ENCODE measurements at regions not wholly inside any gene's neighbourhood (a gene's known extent, or its start where the extent isn't known, plus 50 kb on each side); places are given as distances from the start of the nearest gene placed in this dataset.
A peak's percentile ranks its signal among the peaks of the same experiment; 100 is the strongest.

GRCh38 chr11:128240546-128240945 is 346.8 kb downstream of the ETS1 start:
- Mint-ChIP-seq H3K9me3 (no peaks in the 10 kb centered on the region), H3K4me1 (ENCODE audit: low read depth in 2 of 2) (peaks cover 24% of the 10 kb centered on the region in 2 donors), H3K36me3 (no peaks in the 10 kb centered on the region), H3K4me3 (no peak overlapping the region), H3K27ac (no peak overlapping the region), H3K27me3 (no peaks in the 10 kb centered on the region)
- DNase-seq (ENCODE audit: low spot score) = no peak
- ATAC-seq = no peak

GRCh38 chr11:128239306-128239705 is 348.1 kb downstream of the ETS1 start:
- H3K9me3 Mint-ChIP-seq = no peaks in the 10 kb centered on the region
- H3K27me3 Mint-ChIP-seq = no peaks in the 10 kb centered on the region
- ATAC-seq (peak; percentile 24 to 50), DNase-seq (ENCODE audit: low spot score) (no peak)
- no peaks in the 10 kb centered on the region for H3K36me3 Mint-ChIP-seq
- H3K4me3 Mint-ChIP-seq = peak overlapping the region; percentile 49
- H3K27ac Mint-ChIP-seq = peak overlapping the region; percentile 78 to 88
- H3K4me1 Mint-ChIP-seq (ENCODE audit: low read depth in 2 of 2) = peaks cover 24% of the 10 kb centered on the region in 2 donors

GRCh38 chr11:128238521-128239265 is 348.7 kb downstream of the ETS1 start:
- ATAC-seq = peak; percentile 93 to 95
- Mint-ChIP-seq H3K4me1 (ENCODE audit: low read depth in 2 of 2) (peaks cover 24% of the 10 kb centered on the region in 2 donors), H3K4me3 (peak overlapping the region; percentile 49), H3K9me3 (no peaks in the 10 kb centered on the region), H3K27me3 (no peaks in the 10 kb centered on the region), H3K27ac (peak overlapping the region; percentile 78 to 88), H3K36me3 (no peaks in the 10 kb centered on the region)
- DNase-seq (ENCODE audit: low spot score) = no peak

DNA sequence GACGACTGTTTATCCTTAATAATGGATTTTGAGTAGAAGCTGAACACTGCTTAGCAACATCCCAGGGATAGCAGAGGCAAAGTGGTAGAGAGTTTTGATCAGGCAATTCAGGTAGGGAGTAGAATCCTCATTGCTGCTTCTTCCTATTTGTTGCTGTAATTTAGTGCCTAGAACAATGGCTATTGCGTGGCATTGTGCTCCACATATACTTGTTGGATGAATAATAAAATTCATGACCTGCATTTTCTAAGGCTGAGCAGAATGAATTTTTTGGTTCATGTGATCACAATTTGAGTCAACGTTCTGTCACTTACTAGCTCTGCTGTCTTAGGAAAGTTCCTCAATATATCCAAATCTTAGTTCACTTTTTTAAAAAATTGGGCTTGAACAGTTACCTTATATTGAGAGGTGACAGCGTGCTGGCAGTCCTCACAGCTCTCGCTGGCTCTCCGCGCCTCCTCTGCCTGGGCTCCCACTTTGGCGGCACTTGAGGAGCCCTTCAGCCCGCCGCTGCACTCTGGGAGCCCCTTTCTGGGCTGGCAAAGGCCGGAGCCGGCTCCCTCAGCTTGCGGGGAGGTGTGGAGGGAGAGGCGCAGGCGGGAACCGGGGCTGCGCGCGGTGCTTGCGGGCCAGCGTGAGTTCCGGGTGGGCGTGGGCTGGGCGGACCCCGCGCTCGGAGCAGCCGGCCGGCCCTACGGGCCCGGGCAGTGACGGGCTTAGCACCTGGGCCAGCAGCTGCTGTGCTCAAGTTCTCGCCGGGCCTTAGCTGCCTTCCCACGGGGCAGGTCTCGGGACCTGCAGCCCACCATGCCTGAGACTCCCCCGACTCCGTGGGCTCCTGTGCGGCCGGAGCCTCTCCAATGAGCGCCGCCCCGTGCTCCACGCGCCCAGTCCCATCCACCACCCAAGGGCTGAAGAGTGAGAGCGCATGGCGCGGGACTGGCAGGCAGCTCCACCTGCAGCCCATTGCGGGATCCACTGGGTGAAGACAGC is 350.6 kb downstream of the ETS1 start:
- no peaks in the 10 kb centered on the region for H3K36me3 Mint-ChIP-seq
- H3K4me3 Mint-ChIP-seq = no peak overlapping the region
- peak overlapping the region in 1 of 2 donors; percentile 72 for H3K27ac Mint-ChIP-seq
- H3K4me1 Mint-ChIP-seq (ENCODE audit: low read depth in 2 of 2) = peaks cover 37 to 41% of the 10 kb centered on the region in 2 donors
- no peaks in the 10 kb centered on the region for H3K27me3 Mint-ChIP-seq
- DNase-seq (ENCODE audit: low spot score) = no peak
- no peak for ATAC-seq
- H3K9me3 Mint-ChIP-seq = no peaks in the 10 kb centered on the region

DNA sequence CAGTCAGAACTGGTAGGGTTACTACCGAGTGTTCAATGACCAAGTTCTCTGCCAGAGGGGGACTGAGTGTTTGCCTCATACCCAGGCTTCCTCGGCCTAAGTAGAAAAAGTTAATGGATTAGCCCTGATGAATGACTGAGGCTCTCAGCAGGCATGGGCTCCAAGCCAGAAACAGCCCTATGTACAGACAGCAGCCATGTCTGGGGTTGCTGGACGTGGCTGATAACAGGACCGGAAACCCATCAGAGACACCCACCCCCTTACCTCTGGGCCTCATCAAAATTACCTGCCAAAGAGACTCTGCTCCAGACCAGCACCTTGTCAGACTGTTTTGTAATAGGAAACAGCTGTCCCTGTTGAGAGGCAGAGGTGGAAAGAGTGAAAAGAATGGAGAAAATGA is 351.4 kb downstream of the ETS1 start:
- H3K27ac Mint-ChIP-seq = peak overlapping the region in 1 of 2 donors; percentile 72
- H3K27me3 Mint-ChIP-seq = no peaks in the 10 kb centered on the region
- no peak overlapping the region for H3K4me3 Mint-ChIP-seq
- H3K36me3 Mint-ChIP-seq = no peaks in the 10 kb centered on the region
- no peaks in the 10 kb centered on the region for H3K9me3 Mint-ChIP-seq
- no peak for ATAC-seq
- H3K4me1 Mint-ChIP-seq (ENCODE audit: low read depth in 2 of 2) = peaks cover 41 to 42% of the 10 kb centered on the region in 2 donors
- no peak for DNase-seq (ENCODE audit: low spot score)

DNA sequence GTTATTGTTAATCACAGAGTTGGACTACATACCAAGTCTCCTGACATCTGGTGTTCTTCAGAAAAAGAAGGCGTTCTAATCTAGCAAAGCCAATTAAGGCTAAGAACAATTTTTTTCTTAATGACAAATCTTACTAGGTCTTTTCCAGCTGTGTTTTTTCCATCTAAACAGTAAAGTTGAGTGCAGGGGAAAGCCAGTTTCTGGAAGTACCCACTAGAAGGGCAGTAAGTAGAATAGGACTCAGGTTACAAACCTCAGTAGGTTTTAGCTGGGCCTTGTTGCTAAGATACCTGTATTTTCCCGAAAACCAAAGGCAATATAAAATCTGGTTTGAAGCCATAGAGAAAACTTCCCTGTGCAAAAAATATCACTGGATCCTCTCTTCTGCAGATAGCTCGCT is 351.9 kb downstream of the ETS1 start:
- H3K4me1 Mint-ChIP-seq (ENCODE audit: low read depth in 2 of 2) = peaks cover 41 to 44% of the 10 kb centered on the region in 2 donors

GRCh38 chr11:128234143-128234542 is 353.2 kb downstream of the ETS1 start:
- H3K4me1 Mint-ChIP-seq (ENCODE audit: low read depth in 2 of 2) = peaks cover 44 to 49% of the 10 kb centered on the region in 2 donors

More for the DNA sequence above, 351.9 kb downstream of the ETS1 start:
- no peaks in the 10 kb centered on the region for H3K27me3 Mint-ChIP-seq
- H3K4me3 Mint-ChIP-seq = no peak overlapping the region
- no peak for DNase-seq (ENCODE audit: low spot score)
- no peaks in the 10 kb centered on the region for H3K9me3 Mint-ChIP-seq
- no peaks in the 10 kb centered on the region for H3K36me3 Mint-ChIP-seq
- ATAC-seq = no peak
- no peak overlapping the region for H3K27ac Mint-ChIP-seq

DNA sequence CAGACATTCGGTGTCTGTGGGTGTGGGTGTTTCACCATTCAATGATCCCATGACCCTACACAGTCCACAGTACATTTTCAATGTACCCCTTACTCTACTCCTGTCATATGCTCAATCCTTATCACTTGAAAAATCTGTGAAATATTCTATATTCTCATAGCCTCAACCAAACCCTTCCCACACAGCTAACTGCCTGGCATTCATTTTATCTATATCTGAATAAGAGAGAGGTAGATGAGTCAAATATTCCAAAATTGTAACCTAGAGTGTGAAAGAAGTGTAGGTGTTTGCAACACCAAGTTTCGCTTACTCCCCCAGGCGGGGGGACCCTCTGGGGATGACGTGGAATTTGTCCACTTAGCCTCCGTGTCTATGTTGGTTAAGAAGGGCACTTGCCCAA is 354.8 kb downstream of the ETS1 start:
- ATAC-seq = peak; percentile 7 to 63
- Mint-ChIP-seq H3K27ac (peak overlapping the region; percentile 36 to 69), H3K4me1 (ENCODE audit: low read depth in 2 of 2) (peaks cover 41 to 47% of the 10 kb centered on the region in 2 donors)

More at GRCh38 chr11:128234143-128234542, 353.2 kb downstream of the ETS1 start:
- ATAC-seq = no peak
- H3K27me3 Mint-ChIP-seq = no peaks in the 10 kb centered on the region
- no peak overlapping the region for H3K27ac Mint-ChIP-seq
- no peak for DNase-seq (ENCODE audit: low spot score)
- H3K4me3 Mint-ChIP-seq = no peak overlapping the region
- peaks cover 5% of the 10 kb centered on the region for H3K36me3 Mint-ChIP-seq
- H3K9me3 Mint-ChIP-seq = no peaks in the 10 kb centered on the region

DNA sequence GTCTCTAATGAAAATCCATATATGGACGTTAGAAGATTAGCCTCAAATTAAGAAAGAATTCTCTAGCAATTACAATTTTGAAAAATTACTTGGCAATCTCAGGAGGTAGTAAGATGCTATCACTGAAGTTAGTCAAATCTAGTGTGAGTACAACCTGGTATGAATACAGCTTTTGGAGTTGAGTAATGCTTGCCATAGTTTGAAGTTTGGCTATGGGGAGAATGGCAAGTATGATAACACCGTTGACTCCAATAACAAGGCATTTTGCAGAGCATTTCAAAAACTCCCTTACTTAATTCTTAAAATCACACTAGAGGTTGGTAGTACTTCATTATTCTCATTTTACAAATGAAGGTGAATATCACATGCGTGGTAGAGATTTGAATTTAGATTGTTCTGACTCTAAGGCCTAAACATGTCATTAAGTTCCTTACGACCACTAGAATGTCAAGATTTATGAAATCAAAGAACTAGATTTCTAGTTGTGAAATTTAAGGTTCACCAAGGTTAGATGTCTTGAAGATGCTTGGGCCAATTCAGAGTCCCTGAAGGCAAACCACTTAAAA is 355.4 kb downstream of the ETS1 start:
- H3K27me3 Mint-ChIP-seq = no peaks in the 10 kb centered on the region
- H3K4me1 Mint-ChIP-seq (ENCODE audit: low read depth in 2 of 2) = peaks cover 46 to 52% of the 10 kb centered on the region in 2 donors
- no peak for ATAC-seq
- no peak for DNase-seq (ENCODE audit: low spot score)
- peak overlapping the region; percentile 5 for H3K4me3 Mint-ChIP-seq
- peak overlapping the region; percentile 32 to 36 for H3K27ac Mint-ChIP-seq
- peaks cover 3% of the 10 kb centered on the region for H3K9me3 Mint-ChIP-seq
- H3K36me3 Mint-ChIP-seq = peaks cover 9% of the 10 kb centered on the region

More for the DNA sequence above, 354.8 kb downstream of the ETS1 start:
- H3K9me3 Mint-ChIP-seq = peaks cover 3% of the 10 kb centered on the region
- peak overlapping the region; percentile 5 for H3K4me3 Mint-ChIP-seq
- H3K27me3 Mint-ChIP-seq = no peaks in the 10 kb centered on the region
- peaks cover 8% of the 10 kb centered on the region for H3K36me3 Mint-ChIP-seq
- DNase-seq (ENCODE audit: low spot score) = no peak

DNA sequence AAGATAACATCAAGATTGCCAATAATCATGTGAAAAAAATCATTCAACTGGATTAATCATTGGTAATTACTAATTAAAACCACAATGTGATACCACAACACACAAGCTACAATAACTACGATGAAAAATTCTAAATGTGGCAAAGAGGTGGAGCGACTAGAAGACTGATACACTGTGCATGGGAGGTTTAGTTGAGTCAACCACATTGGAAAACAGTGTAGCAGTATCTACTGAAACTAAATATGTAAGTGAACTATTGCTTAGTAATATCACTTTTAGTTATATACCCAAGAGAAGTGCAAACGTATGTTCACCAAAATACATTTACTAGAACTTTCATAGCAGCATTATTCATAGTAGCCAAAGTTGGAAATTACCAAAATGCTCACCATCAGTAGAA is 359.9 kb downstream of the ETS1 start:
- H3K4me1 Mint-ChIP-seq (ENCODE audit: low read depth in 2 of 2) = peaks cover 36 to 54% of the 10 kb centered on the region in 2 donors
- H3K36me3 Mint-ChIP-seq = peaks cover 9% of the 10 kb centered on the region
- H3K27ac Mint-ChIP-seq = peak overlapping the region; percentile 85 to 98
- H3K27me3 Mint-ChIP-seq = no peaks in the 10 kb centered on the region
- peak in 1 of 2 donors; percentile 71 for ATAC-seq
- peak overlapping the region; percentile 73 for H3K4me3 Mint-ChIP-seq
- no peak for DNase-seq (ENCODE audit: low spot score)
- H3K9me3 Mint-ChIP-seq = peaks cover 3% of the 10 kb centered on the region

- ATAC-seq (no peak), DNase-seq (ENCODE audit: low spot score) (no peak)
- Mint-ChIP-seq H3K27ac (peak overlapping the region; percentile 85 to 98), H3K9me3 (peaks cover 3% of the 10 kb centered on the region), H3K36me3 (peaks cover 9% of the 10 kb centered on the region), H3K27me3 (no peaks in the 10 kb centered on the region), H3K4me3 (no peak overlapping the region), H3K4me1 (ENCODE audit: low read depth in 2 of 2) (peaks cover 30 to 49% of the 10 kb centered on the region in 2 donors)
Measured at GRCh38 chr11:128226106-128226716, 361.1 kb downstream of the ETS1 start.

DNA sequence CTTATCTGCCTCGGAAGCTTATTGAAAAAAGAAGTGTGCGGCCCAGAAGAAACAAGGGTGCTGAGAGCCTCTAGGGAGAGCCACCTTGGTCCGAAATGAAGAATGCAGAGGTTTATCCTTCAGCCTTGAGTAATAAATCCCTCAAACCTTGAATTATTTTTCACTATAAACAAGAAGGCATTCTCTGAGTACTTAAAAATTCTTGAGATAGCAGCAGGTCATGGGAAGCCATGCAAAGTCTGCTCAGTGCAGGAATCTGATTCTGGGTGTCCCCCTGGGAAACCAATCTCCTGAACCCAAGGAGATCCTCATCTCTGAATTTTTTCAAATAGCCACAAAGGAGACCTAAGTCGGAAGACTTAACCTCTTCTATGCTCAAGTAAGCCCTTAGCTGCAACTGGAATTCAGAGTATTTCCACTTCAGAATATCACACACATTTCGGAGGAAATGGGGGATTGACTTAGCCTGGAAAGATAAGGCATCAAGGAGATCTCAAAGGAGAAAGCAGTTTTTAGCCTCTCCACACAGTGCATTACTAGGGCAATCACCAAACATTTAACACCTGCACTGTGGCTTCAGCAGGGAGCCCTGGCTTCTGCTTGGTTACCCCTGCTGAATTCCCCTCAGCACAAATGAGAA is 365.0 kb downstream of the ETS1 start:
- H3K27me3 Mint-ChIP-seq = no peaks in the 10 kb centered on the region
- no peak for DNase-seq (ENCODE audit: low spot score)

DNA sequence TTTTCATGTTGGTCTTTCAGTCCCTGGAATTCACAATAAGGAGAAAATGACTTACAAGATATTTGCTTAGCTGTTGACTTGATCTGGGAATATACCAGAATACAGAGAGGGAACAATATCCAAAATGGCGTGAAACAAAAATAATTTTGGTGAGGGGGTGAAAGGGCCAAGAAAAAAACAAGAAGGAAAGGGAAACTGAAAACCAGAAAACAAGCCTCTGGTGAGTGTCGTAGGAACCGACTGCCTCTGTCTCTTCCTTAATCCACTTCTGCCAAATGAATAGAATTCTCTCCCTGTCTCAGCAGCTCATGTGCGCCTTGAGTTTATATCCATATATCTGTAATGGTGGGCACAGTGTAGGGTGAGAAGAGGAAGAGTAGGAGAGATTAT is 367.6 kb downstream of the ETS1 start:
- Mint-ChIP-seq H3K9me3 (no peaks in the 10 kb centered on the region), H3K27ac (peak overlapping the region in 1 of 2 donors; percentile 46), H3K27me3 (no peaks in the 10 kb centered on the region), H3K36me3 (no peaks in the 10 kb centered on the region), H3K4me1 (ENCODE audit: low read depth in 2 of 2) (peaks cover 6 to 12% of the 10 kb centered on the region in 2 donors), H3K4me3 (no peak overlapping the region)
- ATAC-seq (no peak), DNase-seq (ENCODE audit: low spot score) (no peak)

More for the DNA sequence above, 365.0 kb downstream of the ETS1 start:
- no peak overlapping the region for H3K4me3 Mint-ChIP-seq
- no peaks in the 10 kb centered on the region for H3K36me3 Mint-ChIP-seq
- peaks cover 14 to 30% of the 10 kb centered on the region in 2 donors for H3K4me1 Mint-ChIP-seq (ENCODE audit: low read depth in 2 of 2)
- no peaks in the 10 kb centered on the region for H3K9me3 Mint-ChIP-seq
- peak overlapping the region in 1 of 2 donors; percentile 2 for H3K27ac Mint-ChIP-seq
- ATAC-seq = no peak
